SU-DHL-6 (cell line): ENCODE measurements at regions not wholly inside any gene's neighbourhood (a gene's known extent, or its start where the extent isn't known, plus 50 kb on each side); places are given as distances from the start of the nearest gene placed in this dataset.

ENCODE experiments used
- H2AFZ ChIP-seq: fragments of 200-600 bp; sonication (generic); 2 replicates; pipeline ENCODE4 v1.6.1; 2014; ENCODE audit warnings: low read depth, mild to moderate bottlenecking, moderate library complexity, mixed read lengths, antibody characterized with exemption, low read length; ENCODE audit not compliant: severe bottlenecking
- H3F3A ChIP-seq: fragments of 200-600 bp; shearing (Covaris generic); 2 replicates; pipeline ENCODE4 v1.6.0; 2016; ENCODE audit warnings: antibody characterized with exemption, mild to moderate bottlenecking; ENCODE audit not compliant: insufficient read depth
- H3K27ac ChIP-seq: fragments of 200-600 bp; sonication (generic); 2 replicates; pipeline ENCODE4 v1.5.1; 2016; ENCODE audit warnings: low read depth, mild to moderate bottlenecking, low read length, moderate library complexity, mixed read lengths
- H3K27me3 ChIP-seq: fragments of 200-600 bp; sonication (generic), shearing (Covaris generic); 2 replicates; pipeline ENCODE4 v1.6.0; 2014; ENCODE audit warnings: mild to moderate bottlenecking, low read length
- H3K36me3 ChIP-seq: fragments of 200-600 bp; sonication (generic); 2 replicates; pipeline ENCODE4 v1.6.1; 2014; ENCODE audit warnings: mild to moderate bottlenecking, low read length, mixed read lengths
- H3K4me2 ChIP-seq: fragments of 300-600, 200-600 bp; shearing (Covaris generic), sonication (generic); 2 replicates; pipeline ENCODE4 v1.6.0; 2014; ENCODE audit warnings: low read length, low read depth, mild to moderate bottlenecking; ENCODE audit not compliant: poor library complexity, severe bottlenecking
- H3K4me3 ChIP-seq: fragments of 200-600 bp; sonication (generic); 2 replicates; pipeline ENCODE4 v1.5.1; 2014; ENCODE audit warnings: antibody characterized with exemption, low read length, mild to moderate bottlenecking, mixed read lengths; ENCODE audit not compliant: insufficient read depth, poor library complexity, severe bottlenecking
- H3K79me2 ChIP-seq: fragments of 200-600 bp; sonication (generic); 2 replicates; pipeline ENCODE4 v1.6.1; 2014; ENCODE audit warnings: mild to moderate bottlenecking, low read length, moderate library complexity; ENCODE audit not compliant: insufficient read depth
- H3K9ac ChIP-seq: fragments of 200-600 bp; sonication (generic); 2 replicates; pipeline ENCODE4 v1.7.0; 2014; ENCODE audit warnings: mild to moderate bottlenecking, low read length
- H3K9me2 ChIP-seq: fragments of 200-600 bp; sonication (generic); replicated peaks from 2 replicates; pipeline ENCODE4 v1.6.1; 2014; ENCODE audit warnings: low read length; ENCODE audit not compliant: insufficient read depth
- H3K9me3 ChIP-seq: fragments of 200-600 bp; sonication (generic); 2 replicates; pipeline ENCODE4 v1.6.1; 2014; ENCODE audit warnings: low read length, mixed read lengths; ENCODE audit not compliant: insufficient read depth
- H4K20me1 ChIP-seq: fragments of 200-600 bp; sonication (generic); 2 replicates; pipeline ENCODE4 v1.6.1; 2014; ENCODE audit warnings: low read depth, mild to moderate bottlenecking, antibody characterized with exemption, low read length, moderate library complexity, mixed read lengths
- EZH2phosphoT487 ChIP-seq: fragments of 200-600 bp; sonication (generic), shearing (Covaris generic); conservative IDR thresholded peaks from 2 replicates; pipeline ENCODE4 v1.6.1; 2018; ENCODE audit warnings: mild to moderate bottlenecking, antibody characterized with exemption, low read length, moderate library complexity, mixed read lengths
- TF ChIP-seq, protein P1 (sequence below): fragments of 200-600 bp; sonication (generic); IDR thresholded peaks from one replicate; pipeline ENCODE4 v1.5.1; 2017; ENCODE audit warnings: antibody characterized with exemption, mild to moderate bottlenecking, low read length, moderate library complexity; ENCODE audit not compliant: insufficient read depth, poor library complexity, severe bottlenecking

DNA sequence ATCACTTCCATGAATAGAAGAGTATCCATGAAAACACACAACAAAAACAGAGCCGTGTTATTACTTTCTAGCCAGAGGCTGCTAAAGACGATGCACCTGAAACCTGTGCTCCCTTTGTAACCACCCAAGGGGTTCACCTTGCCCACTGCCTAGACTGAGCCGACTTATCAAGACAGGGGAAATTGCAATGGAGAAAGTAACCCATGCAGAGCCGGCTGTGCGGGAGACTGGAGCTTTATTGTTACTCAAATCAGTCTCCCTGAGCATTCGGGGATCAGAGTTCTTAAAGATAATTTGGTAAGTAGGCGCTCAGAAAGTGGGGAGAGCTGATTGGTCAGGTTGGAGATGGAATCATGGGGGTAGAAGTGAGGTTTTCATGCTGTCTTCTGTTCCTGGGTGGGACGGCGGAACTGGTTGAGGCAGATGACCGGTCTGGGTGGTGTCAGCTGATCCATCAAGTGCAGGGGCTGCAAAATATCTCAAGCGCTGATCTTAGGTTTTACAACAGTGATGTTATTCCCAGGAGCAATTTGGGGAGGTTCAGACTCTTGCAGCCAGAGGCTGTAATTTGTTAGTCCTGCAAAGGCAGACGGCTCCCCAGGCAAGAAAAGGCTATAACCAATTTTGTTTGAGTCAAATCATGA lies 366.6 kb downstream of the PREX1 start:
- Histone ChIP-seq H2AFZ (no peak overlapping the region), H3K9ac (no peak overlapping the region), H3K9me3 (no peaks in the 10 kb centered on the region), H3K27me3 (no peaks in the 10 kb centered on the region), H3F3A (no peaks in the 10 kb centered on the region), H3K4me3 (no peak overlapping the region), H4K20me1 (no peaks in the 10 kb centered on the region), H3K27ac (no peak overlapping the region), H3K79me2 (no peaks in the 10 kb centered on the region), H3K9me2 (no peaks in the 10 kb centered on the region), H3K4me2 (no peak overlapping the region), H3K36me3 (no peaks in the 10 kb centered on the region)
- no peak for TF ChIP-seq EZH2phosphoT487
- TF ChIP-seq, protein P1, sequence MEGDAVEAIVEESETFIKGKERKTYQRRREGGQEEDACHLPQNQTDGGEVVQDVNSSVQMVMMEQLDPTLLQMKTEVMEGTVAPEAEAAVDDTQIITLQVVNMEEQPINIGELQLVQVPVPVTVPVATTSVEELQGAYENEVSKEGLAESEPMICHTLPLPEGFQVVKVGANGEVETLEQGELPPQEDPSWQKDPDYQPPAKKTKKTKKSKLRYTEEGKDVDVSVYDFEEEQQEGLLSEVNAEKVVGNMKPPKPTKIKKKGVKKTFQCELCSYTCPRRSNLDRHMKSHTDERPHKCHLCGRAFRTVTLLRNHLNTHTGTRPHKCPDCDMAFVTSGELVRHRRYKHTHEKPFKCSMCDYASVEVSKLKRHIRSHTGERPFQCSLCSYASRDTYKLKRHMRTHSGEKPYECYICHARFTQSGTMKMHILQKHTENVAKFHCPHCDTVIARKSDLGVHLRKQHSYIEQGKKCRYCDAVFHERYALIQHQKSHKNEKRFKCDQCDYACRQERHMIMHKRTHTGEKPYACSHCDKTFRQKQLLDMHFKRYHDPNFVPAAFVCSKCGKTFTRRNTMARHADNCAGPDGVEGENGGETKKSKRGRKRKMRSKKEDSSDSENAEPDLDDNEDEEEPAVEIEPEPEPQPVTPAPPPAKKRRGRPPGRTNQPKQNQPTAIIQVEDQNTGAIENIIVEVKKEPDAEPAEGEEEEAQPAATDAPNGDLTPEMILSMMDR: no peak

DNA sequence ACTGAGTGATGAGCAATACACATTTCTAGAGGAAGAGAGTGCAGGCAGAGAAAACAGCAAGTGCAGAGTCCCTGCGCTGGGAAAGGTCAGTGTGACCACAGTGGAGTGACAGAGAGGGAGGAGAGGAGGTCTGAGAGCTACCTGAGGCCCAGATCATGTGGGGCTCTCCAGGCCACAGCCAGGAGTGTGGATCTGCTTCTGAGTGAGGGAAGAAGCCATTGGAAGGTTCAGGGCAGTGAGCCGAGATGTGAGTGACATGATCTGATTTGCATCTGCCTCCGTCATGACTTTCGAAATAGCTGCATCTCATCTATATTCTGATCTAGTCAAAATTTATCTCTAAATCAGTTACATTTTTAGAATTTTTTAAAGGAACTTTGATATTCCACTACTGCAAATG lies 367.1 kb downstream of the PREX1 start:
- Histone ChIP-seq H3K9me3 (no peaks in the 10 kb centered on the region), H3F3A (no peaks in the 10 kb centered on the region), H3K9ac (no peak overlapping the region), H3K27ac (no peak overlapping the region), H3K9me2 (no peaks in the 10 kb centered on the region), H3K4me2 (no peak overlapping the region), H3K79me2 (no peaks in the 10 kb centered on the region), H4K20me1 (no peaks in the 10 kb centered on the region), H3K27me3 (no peaks in the 10 kb centered on the region), H2AFZ (no peak overlapping the region), H3K4me3 (no peak overlapping the region), H3K36me3 (no peaks in the 10 kb centered on the region)
- TF ChIP-seq, protein P1: no peak
- TF ChIP-seq EZH2phosphoT487: no peak

DNA sequence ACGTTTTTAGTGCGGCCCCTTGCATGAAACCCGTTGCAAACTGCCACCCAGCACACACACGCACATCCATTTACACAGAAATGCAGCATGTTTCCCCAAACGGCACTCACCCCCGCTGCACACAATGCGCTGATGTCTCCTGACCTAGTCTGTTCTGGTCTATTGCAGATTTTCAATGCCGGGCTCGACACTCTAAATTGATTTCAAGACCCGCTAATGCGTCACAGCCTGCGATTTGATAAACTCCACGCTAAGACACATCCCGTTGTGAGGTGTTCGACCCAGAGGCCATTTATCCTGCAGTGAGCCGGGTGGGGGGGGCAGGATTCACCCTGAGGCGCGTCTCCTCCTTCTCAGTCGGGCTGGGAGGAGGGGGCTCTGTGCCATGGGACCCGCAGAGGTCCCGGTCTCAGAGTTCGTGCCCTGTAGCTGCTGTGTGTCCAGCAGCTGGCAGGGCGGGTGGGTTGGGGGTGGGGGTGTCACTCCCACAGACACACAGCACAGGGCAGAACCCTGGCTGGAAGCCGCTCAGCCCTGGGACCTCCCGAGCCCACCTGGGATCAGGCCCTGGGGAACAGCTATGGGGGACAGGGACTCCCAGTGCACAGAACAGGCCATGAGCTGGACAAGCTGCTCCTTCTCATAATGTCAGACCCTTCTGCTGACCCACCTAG lies 367.9 kb downstream of the PREX1 start:
- Histone ChIP-seq H3K27ac (no peak overlapping the region), H3K9ac (no peak overlapping the region), H3K9me3 (no peaks in the 10 kb centered on the region), H4K20me1 (no peaks in the 10 kb centered on the region), H3K79me2 (no peaks in the 10 kb centered on the region), H3K27me3 (no peaks in the 10 kb centered on the region), H3K4me3 (no peak overlapping the region), H3K4me2 (no peak overlapping the region), H3K9me2 (no peaks in the 10 kb centered on the region), H3F3A (no peaks in the 10 kb centered on the region), H3K36me3 (no peaks in the 10 kb centered on the region), H2AFZ (no peak overlapping the region)
- TF ChIP-seq, protein P1: no peak
- TF ChIP-seq EZH2phosphoT487: no peak
